ENCODE measurements at regions not wholly inside any gene's neighbourhood (a gene's known extent, or its start where the extent isn't known, plus 50 kb on each side); places are given as distances from the start of the nearest gene placed in this dataset.
"Not testable (repeated sequence)": the region's sequence is repeated elsewhere in the genome, so short reads cannot be mapped to it uniquely, and the experiment has no call there.

- H3K4me3 ChIP-seq (replicated peaks in 1 of 2; ENCODE audit: low read depth in 2 of 2, low read length in 2 of 2): no peak overlapping the region
- TF ChIP-seq, protein P1, sequence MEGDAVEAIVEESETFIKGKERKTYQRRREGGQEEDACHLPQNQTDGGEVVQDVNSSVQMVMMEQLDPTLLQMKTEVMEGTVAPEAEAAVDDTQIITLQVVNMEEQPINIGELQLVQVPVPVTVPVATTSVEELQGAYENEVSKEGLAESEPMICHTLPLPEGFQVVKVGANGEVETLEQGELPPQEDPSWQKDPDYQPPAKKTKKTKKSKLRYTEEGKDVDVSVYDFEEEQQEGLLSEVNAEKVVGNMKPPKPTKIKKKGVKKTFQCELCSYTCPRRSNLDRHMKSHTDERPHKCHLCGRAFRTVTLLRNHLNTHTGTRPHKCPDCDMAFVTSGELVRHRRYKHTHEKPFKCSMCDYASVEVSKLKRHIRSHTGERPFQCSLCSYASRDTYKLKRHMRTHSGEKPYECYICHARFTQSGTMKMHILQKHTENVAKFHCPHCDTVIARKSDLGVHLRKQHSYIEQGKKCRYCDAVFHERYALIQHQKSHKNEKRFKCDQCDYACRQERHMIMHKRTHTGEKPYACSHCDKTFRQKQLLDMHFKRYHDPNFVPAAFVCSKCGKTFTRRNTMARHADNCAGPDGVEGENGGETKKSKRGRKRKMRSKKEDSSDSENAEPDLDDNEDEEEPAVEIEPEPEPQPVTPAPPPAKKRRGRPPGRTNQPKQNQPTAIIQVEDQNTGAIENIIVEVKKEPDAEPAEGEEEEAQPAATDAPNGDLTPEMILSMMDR (IDR thresholded peaks at IDR 0.05; ENCODE audit: low read depth, low read length): no peak
- DNase-seq (ENCODE audit: low read depth in 2 of 2): no peak
Observed at GRCh38 chr13:60265566-60265965, 101.8 kb upstream of the DIAPH3 start.

GRCh38 chr13:60267498-60268202 is 103.9 kb upstream of the DIAPH3 start:
- peak overlapping the region; percentile 25 to 47 for H3K4me3 ChIP-seq (replicated peaks in 1 of 2; ENCODE audit: low read depth in 2 of 2, low read length in 2 of 2)
- TF ChIP-seq, protein P1 (IDR thresholded peaks at IDR 0.05; ENCODE audit: low read depth, low read length): no peak

GRCh38 chr13:60268203-60268555 is 104.5 kb upstream of the DIAPH3 start:
- H3K4me3 ChIP-seq (replicated peaks in 1 of 2; ENCODE audit: low read depth in 2 of 2, low read length in 2 of 2): peak overlapping the region; percentile 25 to 47
- no peak for DNase-seq (ENCODE audit: low read depth in 2 of 2)
- TF ChIP-seq, protein P1 (IDR thresholded peaks at IDR 0.05; ENCODE audit: low read depth, low read length): no peak

More at GRCh38 chr13:60267498-60268202, 103.9 kb upstream of the DIAPH3 start:
- peak; percentile 1 to 3 for DNase-seq (ENCODE audit: low read depth in 2 of 2)

GRCh38 chr13:60273971-60274527 is 110.3 kb upstream of the DIAPH3 start:
- DNase-seq (ENCODE audit: low read depth in 2 of 2): no peak
- no peak overlapping the region for H3K4me3 ChIP-seq (replicated peaks in 1 of 2; ENCODE audit: low read depth in 2 of 2, low read length in 2 of 2)
- TF ChIP-seq, protein P1 (IDR thresholded peaks at IDR 0.05; ENCODE audit: low read depth, low read length): no peak

- TF ChIP-seq, protein P1 (IDR thresholded peaks at IDR 0.05; ENCODE audit: low read depth, low read length): no peak
- no peak overlapping the region for H3K4me3 ChIP-seq (replicated peaks in 1 of 2; ENCODE audit: low read depth in 2 of 2, low read length in 2 of 2)
- no peak for DNase-seq (ENCODE audit: low read depth in 2 of 2)
Observed at GRCh38 chr13:60274655-60275054, 110.9 kb upstream of the DIAPH3 start.

DNA sequence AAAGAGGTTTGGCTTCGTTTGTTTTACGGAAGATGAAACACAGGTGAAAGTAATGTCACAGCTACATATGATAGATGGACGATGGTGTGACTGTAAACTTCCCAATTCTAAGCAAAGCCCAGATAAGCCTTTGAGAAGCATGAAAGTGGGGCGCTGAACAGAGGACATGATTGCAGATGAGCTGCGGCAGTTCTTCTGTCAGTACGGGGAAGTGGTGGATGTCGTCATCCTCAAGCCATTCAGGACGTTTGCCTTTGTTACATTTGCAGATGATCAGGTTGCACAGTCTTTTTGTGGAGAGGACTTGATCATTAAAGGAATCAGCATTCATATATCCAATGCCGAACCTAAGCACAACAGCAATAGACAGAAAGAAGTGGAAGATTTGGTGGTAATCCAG is 111.5 kb upstream of the DIAPH3 start:
- H3K4me3 ChIP-seq (replicated peaks in 1 of 2; ENCODE audit: low read depth in 2 of 2, low read length in 2 of 2): no peak overlapping the region
- no peak for DNase-seq (ENCODE audit: low read depth in 2 of 2)
- TF ChIP-seq, protein P1 (IDR thresholded peaks at IDR 0.05; ENCODE audit: low read depth, low read length): no peak

GRCh38 chr13:60280524-60280923 is 116.5 kb upstream of the TDRD3 start:
- not testable (repeated sequence) for H3K4me3 ChIP-seq (replicated peaks in 1 of 2; ENCODE audit: low read depth in 2 of 2, low read length in 2 of 2); DNase-seq (ENCODE audit: low read depth in 2 of 2)

Data from cardiac fibroblast (primary cell).